Panc1 (cell line): ENCODE measurements at regions not wholly inside any gene's neighbourhood (a gene's known extent, or its start where the extent isn't known, plus 50 kb on each side); places are given as distances from the start of the nearest gene placed in this dataset.
A peak's percentile ranks its signal among the peaks of the same experiment; 100 is the strongest.

ENCODE experiments used
- ATAC-seq: fragments of 200-7000 bp; cut with Tn5 transposase; 2 replicates; pipeline ENCODE4 v1.9.1; 2020; ENCODE audit warnings: mild to moderate bottlenecking, moderate library complexity
- BruUV-seq: library from RNA; stranded (reverse); fragments of 400-500 nt; replicated peaks from 2 replicates; lab custom pipeline; 2021; lab: Mats Ljungman, UMichigan
- CTCF ChIA-PET: fragments of 300-600 bp; sonication (Branson Sonifier 250); formaldehyde crosslinking; loops from one replicate; lab custom pipeline; 2022; ENCODE audit warnings: antibody characterized with exemption; lab: Charles Lee
- POLR2A ChIA-PET: fragments of 300-600 bp; sonication (Branson Sonifier 250); formaldehyde crosslinking; loops from one replicate; lab custom pipeline; 2022; ENCODE audit warnings: antibody characterized with exemption; lab: Charles Lee
- DNase-seq: peaks from one replicate; pipeline ENCODE4 v3.0.0-alpha.2; 2010; ENCODE audit warnings: low read depth, low spot score
- H3K27ac ChIP-seq: 2 replicates; pipeline ENCODE4 v1.5.1; 2011; ENCODE audit warnings: mild to moderate bottlenecking, low read length, inconsistent platforms
- H3K27me3 ChIP-seq: fragments of 200-500 bp; sonication (Bioruptor generic); 2 replicates; pipeline ENCODE4 v1.6.0; 2014; ENCODE audit warnings: low read length, inconsistent platforms; ENCODE audit not compliant: control insufficient read depth, insufficient read depth
- H3K36me3 ChIP-seq: fragments of 200-500 bp; sonication (Bioruptor generic); 2 replicates; pipeline ENCODE4 v1.5.1; 2014; ENCODE audit warnings: inconsistent platforms, mild to moderate bottlenecking, low read length, moderate library complexity; ENCODE audit not compliant: control insufficient read depth, insufficient read depth
- H3K4me1 ChIP-seq: 2 replicates; pipeline ENCODE4 v1.5.1; 2011; ENCODE audit warnings: inconsistent platforms, mild to moderate bottlenecking, low read length, moderate library complexity; ENCODE audit not compliant: control insufficient read depth, insufficient read depth
- H3K4me3 ChIP-seq, 2 experiments: 2 replicates each; pipeline ENCODE4 v1.5.1; 2011 to 2012; ENCODE audit warnings: low read depth in 2 of 2, low read length in 2 of 2, mild to moderate bottlenecking in 2 of 2, inconsistent platforms in 1 of 2, moderate library complexity in 1 of 2
- H3K9me3 ChIP-seq: fragments of 200-500 bp; sonication (Bioruptor generic); 2 replicates; pipeline ENCODE4 v1.5.1; 2014; ENCODE audit warnings: low read depth, mild to moderate bottlenecking, inconsistent platforms, low read length, moderate library complexity; ENCODE audit not compliant: control insufficient read depth, insufficient read depth
- POLR2AphosphoS5 ChIP-seq: IDR thresholded peaks from 2 replicates; pipeline ENCODE4 v1.6.1; 2012; ENCODE audit warnings: mild to moderate bottlenecking, low read depth, low read length, moderate library complexity
- SIN3A ChIP-seq: IDR thresholded peaks from 2 replicates; pipeline ENCODE4 v1.6.1; 2012; ENCODE audit warnings: low read depth, mild to moderate bottlenecking, low read length, moderate library complexity, borderline replicate concordance; ENCODE audit not compliant: insufficient read depth
- TCF7L2 ChIP-seq: IDR thresholded peaks from 2 replicates; pipeline ENCODE4 v1.6.1; 2011; ENCODE audit warnings: mild to moderate bottlenecking, low read depth, low read length, inconsistent platforms
- in situ Hi-C: cut with HindIII; loops from 2 replicates; pipeline ENCODE4 v1.10.0; 2016; ENCODE audit warnings: low sequenced_read_pairs, low pct_unique_long_range_greater_than_20kb
- intact Hi-C: fragments of 100-400 bp; cut with micrococcal nuclease; formaldehyde crosslinking; loops from one replicate; pipeline ENCODE4 v1.10.0; 2022; ENCODE audit not compliant: unreplicated experiment
- TF ChIP-seq, protein P1 (sequence below), 2 experiments: IDR thresholded peaks; 2 replicates each; pipeline ENCODE4 v1.6.1; 2011 to 2012; ENCODE audit warnings: low read depth in 2 of 2, control low read depth in 1 of 2, low read length in 1 of 2, mild to moderate bottlenecking in 1 of 2, moderate library complexity in 1 of 2; ENCODE audit not compliant: insufficient read depth in 1 of 2
- TF ChIP-seq, protein P2 (sequence below): fragments of 450-650 bp; IDR thresholded peaks from 2 replicates; pipeline ENCODE4 v1.5.1; 2017; ENCODE audit warnings: mild to moderate bottlenecking

DNA sequence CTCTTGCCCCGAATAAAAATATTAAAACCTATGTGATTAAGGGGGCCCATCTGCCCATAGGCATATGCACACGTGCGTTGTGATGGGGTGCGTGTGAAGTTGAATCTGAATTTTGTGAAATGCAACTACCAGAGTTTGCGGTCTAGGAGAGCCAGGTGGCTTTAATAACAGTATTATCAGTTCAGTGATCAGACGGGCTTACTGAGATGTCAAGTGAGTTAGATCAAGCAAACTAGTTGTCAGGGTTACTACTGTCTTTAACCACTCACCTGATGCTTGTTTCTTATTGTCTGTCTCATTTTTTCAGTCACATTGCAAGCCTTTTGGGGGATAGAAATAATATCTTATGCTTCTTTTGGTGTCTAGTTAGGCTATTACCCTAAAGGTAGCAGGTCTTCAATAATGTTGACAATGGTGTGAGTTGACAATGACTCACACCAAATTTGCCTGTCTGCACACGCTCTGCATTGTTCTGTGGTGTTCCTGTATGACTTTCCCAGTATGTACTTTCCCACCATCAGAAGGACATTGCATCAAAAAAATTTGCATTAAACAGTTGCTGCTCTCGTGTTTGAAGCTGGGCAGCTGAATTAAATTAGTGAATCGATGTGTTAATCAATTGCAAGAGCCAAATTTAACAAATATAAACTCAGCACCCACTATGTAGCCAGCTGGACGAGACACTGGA is 103.1 kb upstream of the NAA20 start:
- ATAC-seq (peak; percentile 89), DNase-seq (peak; percentile 74)
- TF ChIP-seq, protein P1, sequence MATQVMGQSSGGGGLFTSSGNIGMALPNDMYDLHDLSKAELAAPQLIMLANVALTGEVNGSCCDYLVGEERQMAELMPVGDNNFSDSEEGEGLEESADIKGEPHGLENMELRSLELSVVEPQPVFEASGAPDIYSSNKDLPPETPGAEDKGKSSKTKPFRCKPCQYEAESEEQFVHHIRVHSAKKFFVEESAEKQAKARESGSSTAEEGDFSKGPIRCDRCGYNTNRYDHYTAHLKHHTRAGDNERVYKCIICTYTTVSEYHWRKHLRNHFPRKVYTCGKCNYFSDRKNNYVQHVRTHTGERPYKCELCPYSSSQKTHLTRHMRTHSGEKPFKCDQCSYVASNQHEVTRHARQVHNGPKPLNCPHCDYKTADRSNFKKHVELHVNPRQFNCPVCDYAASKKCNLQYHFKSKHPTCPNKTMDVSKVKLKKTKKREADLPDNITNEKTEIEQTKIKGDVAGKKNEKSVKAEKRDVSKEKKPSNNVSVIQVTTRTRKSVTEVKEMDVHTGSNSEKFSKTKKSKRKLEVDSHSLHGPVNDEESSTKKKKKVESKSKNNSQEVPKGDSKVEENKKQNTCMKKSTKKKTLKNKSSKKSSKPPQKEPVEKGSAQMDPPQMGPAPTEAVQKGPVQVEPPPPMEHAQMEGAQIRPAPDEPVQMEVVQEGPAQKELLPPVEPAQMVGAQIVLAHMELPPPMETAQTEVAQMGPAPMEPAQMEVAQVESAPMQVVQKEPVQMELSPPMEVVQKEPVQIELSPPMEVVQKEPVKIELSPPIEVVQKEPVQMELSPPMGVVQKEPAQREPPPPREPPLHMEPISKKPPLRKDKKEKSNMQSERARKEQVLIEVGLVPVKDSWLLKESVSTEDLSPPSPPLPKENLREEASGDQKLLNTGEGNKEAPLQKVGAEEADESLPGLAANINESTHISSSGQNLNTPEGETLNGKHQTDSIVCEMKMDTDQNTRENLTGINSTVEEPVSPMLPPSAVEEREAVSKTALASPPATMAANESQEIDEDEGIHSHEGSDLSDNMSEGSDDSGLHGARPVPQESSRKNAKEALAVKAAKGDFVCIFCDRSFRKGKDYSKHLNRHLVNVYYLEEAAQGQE (IDR thresholded peaks at IDR 0.05; ENCODE audit: insufficient read depth in 1 of 2, low read depth in 2 of 2, low read length in 1 of 2) = no peak
- TF ChIP-seq TCF7L2 = no peak
- no peak for TF ChIP-seq POLR2AphosphoS5
- TF ChIP-seq, protein P2, sequence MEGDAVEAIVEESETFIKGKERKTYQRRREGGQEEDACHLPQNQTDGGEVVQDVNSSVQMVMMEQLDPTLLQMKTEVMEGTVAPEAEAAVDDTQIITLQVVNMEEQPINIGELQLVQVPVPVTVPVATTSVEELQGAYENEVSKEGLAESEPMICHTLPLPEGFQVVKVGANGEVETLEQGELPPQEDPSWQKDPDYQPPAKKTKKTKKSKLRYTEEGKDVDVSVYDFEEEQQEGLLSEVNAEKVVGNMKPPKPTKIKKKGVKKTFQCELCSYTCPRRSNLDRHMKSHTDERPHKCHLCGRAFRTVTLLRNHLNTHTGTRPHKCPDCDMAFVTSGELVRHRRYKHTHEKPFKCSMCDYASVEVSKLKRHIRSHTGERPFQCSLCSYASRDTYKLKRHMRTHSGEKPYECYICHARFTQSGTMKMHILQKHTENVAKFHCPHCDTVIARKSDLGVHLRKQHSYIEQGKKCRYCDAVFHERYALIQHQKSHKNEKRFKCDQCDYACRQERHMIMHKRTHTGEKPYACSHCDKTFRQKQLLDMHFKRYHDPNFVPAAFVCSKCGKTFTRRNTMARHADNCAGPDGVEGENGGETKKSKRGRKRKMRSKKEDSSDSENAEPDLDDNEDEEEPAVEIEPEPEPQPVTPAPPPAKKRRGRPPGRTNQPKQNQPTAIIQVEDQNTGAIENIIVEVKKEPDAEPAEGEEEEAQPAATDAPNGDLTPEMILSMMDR = no peak
- no peak for TF ChIP-seq SIN3A
- in situ Hi-C loops (no loop called here), intact Hi-C loops (no loop called here)
- Histone ChIP-seq H3K27ac (peak overlapping the region; percentile 59; the same call in 1 of the 2 replicates), H3K36me3 (no peaks in the 10 kb centered on the region), H3K4me3 (no peak overlapping the region), H3K27me3 (no peaks in the 10 kb centered on the region), H3K9me3 (no peaks in the 10 kb centered on the region), H3K4me1 (peaks cover 17% of the 10 kb centered on the region)
- BruUV-seq = no TSS peak
- POLR2A ChIA-PET = no interaction called here
- CTCF ChIA-PET = no interaction called here

DNA sequence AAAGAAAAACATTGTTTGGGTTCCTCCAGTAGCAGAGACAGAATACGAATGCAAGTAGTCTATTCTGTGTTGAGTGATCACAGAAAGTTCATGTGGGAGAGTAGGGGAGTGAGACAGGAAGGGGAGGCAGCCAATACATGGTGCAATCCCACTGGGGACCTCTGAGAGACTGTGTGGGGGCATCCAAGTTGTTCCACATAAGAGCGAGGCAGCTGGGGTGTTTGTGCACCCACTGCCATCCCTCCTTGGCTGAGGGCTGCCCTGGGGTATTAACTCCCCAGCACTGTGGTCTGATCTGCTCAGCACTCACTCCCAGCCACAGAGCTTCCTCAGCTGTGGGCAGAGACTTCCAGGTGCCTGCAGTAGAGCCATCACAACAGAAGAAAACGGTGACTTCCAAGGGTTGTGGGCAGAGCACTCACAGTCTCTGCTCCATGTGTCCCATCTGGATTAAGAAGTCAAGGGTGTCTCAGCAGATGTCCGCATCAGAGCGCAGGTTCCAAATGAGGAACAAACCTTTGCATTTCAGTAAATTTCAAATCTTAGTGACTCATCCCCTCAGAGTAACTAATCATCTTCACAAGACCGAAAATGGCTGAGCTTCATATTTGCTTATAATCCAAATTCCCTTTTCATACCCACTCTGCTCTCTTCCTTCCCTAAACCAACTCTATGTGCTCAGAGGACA is 101.9 kb upstream of the NAA20 start:
- TF ChIP-seq, protein P2 = no peak
- no peak for TF ChIP-seq TCF7L2
- no peak for TF ChIP-seq SIN3A
- TF ChIP-seq POLR2AphosphoS5 = no peak
- TF ChIP-seq, protein P1 (IDR thresholded peaks at IDR 0.05; ENCODE audit: insufficient read depth in 1 of 2, low read depth in 2 of 2, low read length in 1 of 2) = no peak
- Histone ChIP-seq H3K27ac (peak overlapping the region; percentile 59; the same call in 1 of the 2 replicates), H3K9me3 (no peaks in the 10 kb centered on the region), H3K36me3 (no peaks in the 10 kb centered on the region), H3K4me1 (peaks cover 17% of the 10 kb centered on the region), H3K27me3 (no peaks in the 10 kb centered on the region), H3K4me3 (no peak overlapping the region)
- in situ Hi-C loops = no loop called here
- CTCF ChIA-PET = interaction anchor here (0.7 kb wide), 1 partner anchor 79 kb away, joined by 4 read pairs; no protein-coding TSS in a partner anchor
- no peak for DNase-seq
- BruUV-seq = no TSS peak
- ATAC-seq = peak; percentile 13; the same call in 1 of the 2 replicates
- POLR2A ChIA-PET = no interaction called here
- intact Hi-C loops = no loop called here
